ENCODE measurements at regions not wholly inside any gene's neighbourhood (a gene's known extent, or its start where the extent isn't known, plus 50 kb on each side); places are given as distances from the start of the nearest gene placed in this dataset.

GRCh38 chr11:23893126-23893525 lies 603.7 kb upstream of the LUZP2 start:
- no peak for TF ChIP-seq CTCF (IDR thresholded peaks at IDR 0.05)
- no peak for TF ChIP-seq POLR2A (IDR thresholded peaks at IDR 0.05)
